COR-L47 (cell line): ENCODE measurements at regions not wholly inside any gene's neighbourhood (a gene's known extent, or its start where the extent isn't known, plus 50 kb on each side); places are given as distances from the start of the nearest gene placed in this dataset.
"Not testable (repeated sequence)": the region's sequence is repeated elsewhere in the genome, so short reads cannot be mapped to it uniquely, and the experiment has no call there.

Experiments
- DNase-seq: peaks from one replicate; lab custom pipeline; 2025; lab: John Stamatoyannopoulos, UW

GRCh38 chr5:135776457-135776856, 58.0 kb upstream of the SLC25A48 start:
- no peak for DNase-seq

- DNase-seq, result no peak
These were observed 72.7 kb upstream of the SLC25A48 start for GRCh38 chr5:135761746-135762145.

- no peak for DNase-seq
These were observed 75.2 kb upstream of the SLC25A48 start for GRCh38 chr5:135759149-135759784.

- DNase-seq, result no peak
These were observed 80.5 kb upstream of the SLC25A48 start for GRCh38 chr5:135753990-135754389.

GRCh38 chr5:135750506-135750905, 84.0 kb upstream of the SLC25A48 start:
- no peak for DNase-seq

GRCh38 chr5:135747824-135748223, 86.6 kb upstream of the SLC25A48 start:
- no peak for DNase-seq

GRCh38 chr5:135745897-135746500, 88.5 kb upstream of the SLC25A48 start:
- no peak for DNase-seq

- DNase-seq, result no peak
These were observed 90.6 kb upstream of the SLC25A48 start for GRCh38 chr5:135743705-135744411.

GRCh38 chr5:135743181-135743580, 91.3 kb upstream of the SLC25A48 start:
- no peak for DNase-seq

GRCh38 chr5:135742240-135742639, 92.2 kb upstream of the SLC25A48 start:
- DNase-seq, result not testable (repeated sequence)

GRCh38 chr5:135741040-135741439, 93.4 kb upstream of the SLC25A48 start:
- no peak for DNase-seq

- DNase-seq, result no peak
These were observed 94.0 kb upstream of the SLC25A48 start for GRCh38 chr5:135740475-135740874.

GRCh38 chr5:135739383-135739981, 95.0 kb upstream of the SLC25A48 start:
- DNase-seq, result no peak

GRCh38 chr5:135738564-135738875, 95.9 kb upstream of the SLC25A48 start:
- no peak for DNase-seq

GRCh38 chr5:135737701-135738563, 96.5 kb upstream of the SLC25A48 start:
- DNase-seq, result no peak

GRCh38 chr5:135736952-135737351, 97.5 kb upstream of the SLC25A48 start:
- DNase-seq, result not testable (repeated sequence)

- no peak for DNase-seq
These were observed 98.6 kb upstream of the SLC25A48 start for GRCh38 chr5:135735831-135736230.

GRCh38 chr5:135734956-135735355, 99.5 kb upstream of the SLC25A48 start:
- not testable (repeated sequence) for DNase-seq

- DNase-seq, result not testable (repeated sequence)
These were observed 103.4 kb upstream of the SLC25A48 start for GRCh38 chr5:135731034-135731433.

GRCh38 chr5:135730161-135730560, 104.3 kb upstream of the SLC25A48 start:
- DNase-seq, result not testable (repeated sequence)

GRCh38 chr5:135729321-135729786, 105.1 kb upstream of the SLC25A48 start:
- no peak for DNase-seq

- DNase-seq, result no peak
These were observed 109.8 kb upstream of the SLC25A48 start for GRCh38 chr5:135724617-135725016.
